Liver (tissue), 8 donors: ENCODE measurements at regions not wholly inside any gene's neighbourhood (a gene's known extent, or its start where the extent isn't known, plus 50 kb on each side); places are given as distances from the start of the nearest gene placed in this dataset.

Source experiments
- DNase-seq: peaks from one replicate; pipeline ENCODE4 v3.0.0-alpha.2; 2017; ENCODE audit warnings: low spot score
- H3K27ac ChIP-seq, 2 donors: one replicate each; pipeline ENCODE4 v1.7.0; 2013; ENCODE audit warnings: inconsistent platforms in 2 of 2, low read length in 2 of 2, control low read depth in 1 of 2, low read depth in 1 of 2, mild to moderate bottlenecking in 1 of 2
- H3K27me3 ChIP-seq, 4 donors: one replicate each; pipeline versions ENCODE4 v1.6.1 to v1.7.0; 2013; ENCODE audit warnings: low read length in 3 of 4, inconsistent platforms in 1 of 4, mild to moderate bottlenecking in 1 of 4, moderate library complexity in 1 of 4; ENCODE audit not compliant: control insufficient read depth in 4 of 4, insufficient read depth in 4 of 4
- H3K36me3 ChIP-seq, 4 donors: one replicate each; pipeline versions ENCODE4 v1.6.1 to v1.7.0; 2013; ENCODE audit warnings: low read length in 3 of 4, mild to moderate bottlenecking in 3 of 4, low read depth in 1 of 4, moderate library complexity in 1 of 4; ENCODE audit not compliant: control insufficient read depth in 4 of 4, insufficient read depth in 3 of 4
- H3K4me1 ChIP-seq, 4 donors: one replicate each; pipeline versions ENCODE4 v1.6.1 to v1.7.0; 2013; ENCODE audit warnings: low read length in 3 of 4, mild to moderate bottlenecking in 3 of 4, moderate library complexity in 1 of 4; ENCODE audit not compliant: control insufficient read depth in 4 of 4, insufficient read depth in 4 of 4
- H3K4me3 ChIP-seq, 3 donors: one replicate each; pipeline versions ENCODE4 v1.6.1 to v1.7.0; 2013; ENCODE audit warnings: low read length in 3 of 3, control low read depth in 1 of 3, low read depth in 1 of 3, mild to moderate bottlenecking in 1 of 3
- H3K9ac ChIP-seq, 2 donors: one replicate each; pipeline ENCODE4 v1.7.0; 2013; ENCODE audit warnings: low read length in 2 of 2, mild to moderate bottlenecking in 2 of 2, moderate library complexity in 2 of 2, control low read depth in 1 of 2, low read depth in 1 of 2
- H3K9me3 ChIP-seq, 4 donors: one replicate each; pipeline versions ENCODE4 v1.6.1 to v1.7.0; 2013; ENCODE audit warnings: low read length in 3 of 4; ENCODE audit not compliant: control insufficient read depth in 4 of 4
- ATF3 ChIP-seq: IDR thresholded peaks from 2 replicates; pipeline ENCODE4 v1.6.1; 2016; ENCODE audit warnings: antibody characterized with exemption
- CTCF ChIP-seq: fragments of 150-350 bp; IDR thresholded peaks from 2 replicates; pipeline ENCODE4 v1.5.1; 2017; ENCODE audit warnings: improper control_type of control experiment, low read depth, low read length; ENCODE audit not compliant: missing input control
- FOXA1 ChIP-seq: IDR thresholded peaks from 2 replicates; pipeline ENCODE4 v1.6.1; 2016; ENCODE audit warnings: antibody characterized with exemption
- FOXA2 ChIP-seq: IDR thresholded peaks from 2 replicates; pipeline ENCODE4 v1.6.1; 2016; ENCODE audit warnings: antibody characterized with exemption
- GABPA ChIP-seq, 2 donors: IDR thresholded peaks in 1 of 2; conservative IDR thresholded peaks in 1 of 2; 2 replicates each; pipeline ENCODE4 v1.6.1; 2016; ENCODE audit warnings: antibody characterized with exemption in 2 of 2, mild to moderate bottlenecking in 1 of 2, moderate library complexity in 1 of 2
- HNF4A ChIP-seq, 2 donors: conservative IDR thresholded peaks; 2 replicates each; pipeline ENCODE4 v1.6.1; 2016; ENCODE audit warnings: antibody characterized with exemption in 2 of 2, mild to moderate bottlenecking in 2 of 2
- HNF4G ChIP-seq: IDR thresholded peaks from 2 replicates; pipeline ENCODE4 v1.6.1; 2016; ENCODE audit warnings: antibody characterized with exemption
- JUND ChIP-seq, 2 donors: IDR thresholded peaks; 2 replicates each; pipeline ENCODE4 v1.6.1; 2016; ENCODE audit warnings: antibody characterized with exemption in 2 of 2
- MAX ChIP-seq: IDR thresholded peaks from 2 replicates; pipeline ENCODE4 v1.6.1; 2016; ENCODE audit warnings: antibody characterized with exemption
- NR2F2 ChIP-seq: IDR thresholded peaks from 2 replicates; pipeline ENCODE4 v1.6.1; 2016; ENCODE audit warnings: antibody characterized with exemption
- RAD21 ChIP-seq, 2 donors: IDR thresholded peaks; 2 replicates each; pipeline ENCODE4 v1.6.1; 2016; ENCODE audit warnings: antibody characterized with exemption in 2 of 2, mild to moderate bottlenecking in 2 of 2
- RXRA ChIP-seq, 2 donors: IDR thresholded peaks; 2 replicates each; pipeline ENCODE4 v1.6.1; 2017 to 2018; ENCODE audit warnings: antibody characterized with exemption in 2 of 2, mild to moderate bottlenecking in 1 of 2
- SP1 ChIP-seq: IDR thresholded peaks from 2 replicates; pipeline ENCODE4 v1.6.1; 2018; ENCODE audit warnings: antibody characterized with exemption, mild to moderate bottlenecking
- TAF1 ChIP-seq: conservative IDR thresholded peaks from 2 replicates; pipeline ENCODE4 v1.6.1; 2016; ENCODE audit warnings: antibody characterized with exemption, mild to moderate bottlenecking
- YY1 ChIP-seq: IDR thresholded peaks from 2 replicates; pipeline ENCODE4 v1.6.1; 2016; ENCODE audit warnings: antibody characterized with exemption, mild to moderate bottlenecking
- ZBTB33 ChIP-seq: IDR thresholded peaks from 2 replicates; pipeline ENCODE4 v1.6.1; 2016; ENCODE audit warnings: antibody characterized with exemption
- WGBS: extraction: QIAGEN DNeasy Blood & Tissue Kit; methylation state at CpG from one replicate; pipeline ENCODE4 v1.1.7; 2013; 5-methylcytosine and 5-hydroxymethylcytosine counted together
- donor health status: healthy.
- donor health status: healthy.
- donor health status: healthy.
- donor health status: healthy.
- donor health status: healthy.

- TF ChIP-seq ATF3 (no peak), FOXA1 (no peak), HNF4A (conservative IDR thresholded peaks at IDR 0.05) (no peak), TAF1 (no peak), JUND (IDR thresholded peaks at IDR 0.05) (no peak), ZBTB33 (no peak), YY1 (no peak), HNF4G (no peak), SP1 (no peak), FOXA2 (no peak)
Observed at GRCh38 chr5:28399211-28399610, 1360.8 kb upstream of the CDH9 start (continued).

- DNase-seq: no peak
- no peaks in the 10 kb centered on the region for H3K36me3 ChIP-seq
- H3K4me1 ChIP-seq: no peaks in the 10 kb centered on the region
- WGBS: 49% methylated on average over 3 of the region's 3 CpGs
- H3K27ac ChIP-seq: no peak overlapping the region
- TF ChIP-seq NR2F2: no peak
- H3K27me3 ChIP-seq: no peaks in the 10 kb centered on the region
- H3K9me3 ChIP-seq: no peaks in the 10 kb centered on the region
- H3K4me3 ChIP-seq: no peak overlapping the region
- no peak overlapping the region for H3K9ac ChIP-seq
Observed at GRCh38 chr5:28398185-28398584, 1359.8 kb upstream of the CDH9 start.

- 35% methylated on average over 4 of the region's 4 CpGs for WGBS
- no peaks in the 10 kb centered on the region for H3K9me3 ChIP-seq
- TF ChIP-seq CTCF (no peak), YY1 (no peak), TAF1 (no peak), RXRA (IDR thresholded peaks at IDR 0.05) (no peak), RAD21 (IDR thresholded peaks at IDR 0.05) (no peak), ZBTB33 (no peak), MAX (no peak), GABPA (IDR thresholded peaks at IDR 0.05 in 1 of 2, conservative IDR thresholded peaks at IDR 0.05 in 1 of 2) (no peak)
- no peak overlapping the region for H3K4me3 ChIP-seq
- no peaks in the 10 kb centered on the region for H3K4me1 ChIP-seq
- no peaks in the 10 kb centered on the region for H3K27me3 ChIP-seq
- no peak overlapping the region for H3K27ac ChIP-seq
- H3K9ac ChIP-seq: no peak overlapping the region
- H3K36me3 ChIP-seq: no peaks in the 10 kb centered on the region
- no peak for DNase-seq
Observed at GRCh38 chr5:28397502-28397941, 1359.1 kb upstream of the CDH9 start.
